ENCODE measurements at regions not wholly inside any gene's neighbourhood (a gene's known extent, or its start where the extent isn't known, plus 50 kb on each side); places are given as distances from the start of the nearest gene placed in this dataset.

DNA sequence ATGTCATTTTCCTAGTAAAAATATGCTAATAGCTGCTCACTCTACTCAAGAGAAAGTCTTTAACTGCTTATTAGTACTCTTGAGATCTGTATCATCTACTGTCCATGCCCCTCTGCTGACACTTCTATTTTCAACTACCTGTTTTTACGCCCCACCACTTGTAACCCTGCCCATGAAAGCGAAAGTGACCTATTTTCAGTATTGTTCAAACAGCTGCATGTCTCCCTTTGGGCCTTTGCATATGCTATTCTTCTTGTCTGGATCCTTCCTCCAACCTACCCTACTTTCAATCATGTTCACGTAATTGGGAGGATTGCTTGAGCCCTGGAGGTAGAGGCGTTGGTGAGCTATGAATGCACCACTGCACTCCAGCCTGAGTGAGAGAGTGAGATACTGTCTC, 1481.3 kb downstream of the GATA3 start:
- TF ChIP-seq POLR2AphosphoS5 (IDR thresholded peaks at IDR 0.05; ENCODE audit: low read depth) (no peak), SPI1 (IDR thresholded peaks at IDR 0.05; ENCODE audit: borderline replicate concordance, low read depth) (no peak), GABPA (IDR thresholded peaks at IDR 0.05; ENCODE audit: low read depth) (no peak)
- TF ChIP-seq, protein P1, sequence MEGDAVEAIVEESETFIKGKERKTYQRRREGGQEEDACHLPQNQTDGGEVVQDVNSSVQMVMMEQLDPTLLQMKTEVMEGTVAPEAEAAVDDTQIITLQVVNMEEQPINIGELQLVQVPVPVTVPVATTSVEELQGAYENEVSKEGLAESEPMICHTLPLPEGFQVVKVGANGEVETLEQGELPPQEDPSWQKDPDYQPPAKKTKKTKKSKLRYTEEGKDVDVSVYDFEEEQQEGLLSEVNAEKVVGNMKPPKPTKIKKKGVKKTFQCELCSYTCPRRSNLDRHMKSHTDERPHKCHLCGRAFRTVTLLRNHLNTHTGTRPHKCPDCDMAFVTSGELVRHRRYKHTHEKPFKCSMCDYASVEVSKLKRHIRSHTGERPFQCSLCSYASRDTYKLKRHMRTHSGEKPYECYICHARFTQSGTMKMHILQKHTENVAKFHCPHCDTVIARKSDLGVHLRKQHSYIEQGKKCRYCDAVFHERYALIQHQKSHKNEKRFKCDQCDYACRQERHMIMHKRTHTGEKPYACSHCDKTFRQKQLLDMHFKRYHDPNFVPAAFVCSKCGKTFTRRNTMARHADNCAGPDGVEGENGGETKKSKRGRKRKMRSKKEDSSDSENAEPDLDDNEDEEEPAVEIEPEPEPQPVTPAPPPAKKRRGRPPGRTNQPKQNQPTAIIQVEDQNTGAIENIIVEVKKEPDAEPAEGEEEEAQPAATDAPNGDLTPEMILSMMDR (IDR thresholded peaks at IDR 0.05; ENCODE audit: insufficient read depth, low read length) = no peak
- TF ChIP-seq, protein P2, sequence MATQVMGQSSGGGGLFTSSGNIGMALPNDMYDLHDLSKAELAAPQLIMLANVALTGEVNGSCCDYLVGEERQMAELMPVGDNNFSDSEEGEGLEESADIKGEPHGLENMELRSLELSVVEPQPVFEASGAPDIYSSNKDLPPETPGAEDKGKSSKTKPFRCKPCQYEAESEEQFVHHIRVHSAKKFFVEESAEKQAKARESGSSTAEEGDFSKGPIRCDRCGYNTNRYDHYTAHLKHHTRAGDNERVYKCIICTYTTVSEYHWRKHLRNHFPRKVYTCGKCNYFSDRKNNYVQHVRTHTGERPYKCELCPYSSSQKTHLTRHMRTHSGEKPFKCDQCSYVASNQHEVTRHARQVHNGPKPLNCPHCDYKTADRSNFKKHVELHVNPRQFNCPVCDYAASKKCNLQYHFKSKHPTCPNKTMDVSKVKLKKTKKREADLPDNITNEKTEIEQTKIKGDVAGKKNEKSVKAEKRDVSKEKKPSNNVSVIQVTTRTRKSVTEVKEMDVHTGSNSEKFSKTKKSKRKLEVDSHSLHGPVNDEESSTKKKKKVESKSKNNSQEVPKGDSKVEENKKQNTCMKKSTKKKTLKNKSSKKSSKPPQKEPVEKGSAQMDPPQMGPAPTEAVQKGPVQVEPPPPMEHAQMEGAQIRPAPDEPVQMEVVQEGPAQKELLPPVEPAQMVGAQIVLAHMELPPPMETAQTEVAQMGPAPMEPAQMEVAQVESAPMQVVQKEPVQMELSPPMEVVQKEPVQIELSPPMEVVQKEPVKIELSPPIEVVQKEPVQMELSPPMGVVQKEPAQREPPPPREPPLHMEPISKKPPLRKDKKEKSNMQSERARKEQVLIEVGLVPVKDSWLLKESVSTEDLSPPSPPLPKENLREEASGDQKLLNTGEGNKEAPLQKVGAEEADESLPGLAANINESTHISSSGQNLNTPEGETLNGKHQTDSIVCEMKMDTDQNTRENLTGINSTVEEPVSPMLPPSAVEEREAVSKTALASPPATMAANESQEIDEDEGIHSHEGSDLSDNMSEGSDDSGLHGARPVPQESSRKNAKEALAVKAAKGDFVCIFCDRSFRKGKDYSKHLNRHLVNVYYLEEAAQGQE (IDR thresholded peaks at IDR 0.05; ENCODE audit: insufficient replicate concordance, low read depth) = no peak
- DNase-seq (ENCODE audit: low read depth in 1 of 2, low spot score in 1 of 2) = no peak
- no peak overlapping the region for H3K27ac ChIP-seq (replicated peaks)
- H3K4me3 ChIP-seq (replicated peaks; ENCODE audit: insufficient read depth, low read length) = no peak overlapping the region
- H3K27me3 ChIP-seq (ENCODE audit: insufficient read depth, poor library complexity, severe bottlenecking) = no peaks in the 10 kb centered on the region

DNA sequence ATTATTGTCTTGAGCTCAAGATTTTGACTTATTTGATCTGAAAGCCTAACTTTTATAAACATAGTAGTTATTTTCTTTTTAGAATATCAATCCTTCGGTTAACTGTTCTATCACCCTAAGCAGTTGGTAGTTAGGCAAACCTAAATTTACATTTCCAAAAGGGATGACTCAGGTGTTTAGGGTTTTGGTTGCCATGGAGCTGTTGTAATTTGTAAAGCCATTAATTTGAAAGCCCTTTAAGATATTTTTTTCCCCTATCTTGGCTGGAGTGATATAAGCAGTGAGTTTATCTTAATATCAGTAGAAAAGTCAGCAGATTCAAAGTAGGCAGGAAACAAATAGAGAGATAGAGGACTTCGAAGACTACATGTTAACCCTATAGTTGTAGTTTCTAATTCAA, 1472.6 kb upstream of the CELF2 start:
- TF ChIP-seq, protein P2 (IDR thresholded peaks at IDR 0.05; ENCODE audit: insufficient replicate concordance, low read depth) = no peak
- TF ChIP-seq, protein P1 (IDR thresholded peaks at IDR 0.05; ENCODE audit: insufficient read depth, low read length) = no peak
- TF ChIP-seq SPI1 (IDR thresholded peaks at IDR 0.05; ENCODE audit: borderline replicate concordance, low read depth) (no peak), GABPA (IDR thresholded peaks at IDR 0.05; ENCODE audit: low read depth) (no peak), POLR2AphosphoS5 (IDR thresholded peaks at IDR 0.05; ENCODE audit: low read depth) (no peak)
- Histone ChIP-seq H3K27ac (replicated peaks) (no peak overlapping the region), H3K27me3 (ENCODE audit: insufficient read depth, poor library complexity, severe bottlenecking) (no peaks in the 10 kb centered on the region), H3K4me3 (replicated peaks; ENCODE audit: insufficient read depth, low read length) (no peak overlapping the region)
- DNase-seq (ENCODE audit: low read depth in 1 of 2, low spot score in 1 of 2) = no peak

DNA sequence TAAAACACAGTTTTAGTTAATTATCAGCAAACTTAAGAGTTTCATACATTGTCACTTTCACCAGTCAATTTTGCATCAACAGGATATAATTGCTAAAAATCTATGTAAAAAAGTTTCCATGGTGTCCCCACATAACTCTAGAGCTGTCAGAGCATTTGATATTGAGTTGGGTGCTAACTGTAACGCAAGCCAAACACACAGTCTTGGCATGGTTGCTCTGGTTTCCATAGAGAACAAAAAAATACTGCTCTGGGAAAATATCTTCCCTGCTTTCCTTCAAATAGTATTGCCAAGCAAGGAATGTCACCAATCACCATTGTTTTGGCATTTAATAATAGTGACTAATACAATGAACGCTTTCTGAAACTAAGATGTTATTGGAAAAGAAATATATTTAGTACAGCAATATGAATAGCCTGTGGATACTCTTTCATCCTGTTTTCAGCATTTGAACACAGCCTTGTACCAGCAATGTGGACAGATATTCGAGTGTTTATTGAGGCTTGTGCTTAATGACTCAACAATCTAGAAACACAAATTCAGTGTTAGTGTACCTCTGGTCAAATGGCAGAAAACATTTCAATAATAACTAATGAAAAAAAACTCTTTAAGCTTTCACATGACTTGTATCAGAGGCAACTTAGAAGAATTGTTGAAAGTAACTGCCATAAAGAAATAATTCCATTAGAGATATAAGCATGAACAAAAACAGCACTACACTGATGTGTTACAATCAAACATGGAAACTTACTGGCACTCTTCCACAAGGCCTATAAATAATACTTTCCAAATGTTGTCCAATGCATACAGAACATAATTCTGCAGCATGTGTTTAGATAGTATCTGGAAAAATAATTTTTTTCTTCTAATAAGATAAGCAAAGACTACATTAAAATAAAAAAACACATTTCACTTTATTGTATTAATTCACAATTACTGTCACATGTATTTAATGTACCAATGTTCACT, 1469.5 kb upstream of the CELF2 start:
- DNase-seq (ENCODE audit: low read depth in 1 of 2, low spot score in 1 of 2) = no peak
- H3K27ac ChIP-seq (replicated peaks) = no peak overlapping the region
- no peaks in the 10 kb centered on the region for H3K27me3 ChIP-seq (ENCODE audit: insufficient read depth, poor library complexity, severe bottlenecking)
- no peak overlapping the region for H3K4me3 ChIP-seq (replicated peaks; ENCODE audit: insufficient read depth, low read length)
- TF ChIP-seq, protein P1 (IDR thresholded peaks at IDR 0.05; ENCODE audit: insufficient read depth, low read length) = no peak
- TF ChIP-seq GABPA (IDR thresholded peaks at IDR 0.05; ENCODE audit: low read depth) (no peak), SPI1 (IDR thresholded peaks at IDR 0.05; ENCODE audit: borderline replicate concordance, low read depth) (no peak), POLR2AphosphoS5 (IDR thresholded peaks at IDR 0.05; ENCODE audit: low read depth) (no peak)
- TF ChIP-seq, protein P2 (IDR thresholded peaks at IDR 0.05; ENCODE audit: insufficient replicate concordance, low read depth) = no peak

Measured in HL-60 (cell line).